ENCODE measurements at regions not wholly inside any gene's neighbourhood (a gene's known extent, or its start where the extent isn't known, plus 50 kb on each side); places are given as distances from the start of the nearest gene placed in this dataset.
"Not testable (repeated sequence)": the region's sequence is repeated elsewhere in the genome, so short reads cannot be mapped to it uniquely, and the experiment has no call there.

GRCh38 chr6:105560611-105561066 lies 157.8 kb upstream of the PREP start:
- DNase-seq, result no peak

GRCh38 chr6:105557291-105557690 lies 154.4 kb upstream of the PREP start:
- DNase-seq, result no peak

GRCh38 chr6:105553171-105553570 lies 150.3 kb upstream of the PREP start:
- DNase-seq, result no peak

- DNase-seq, result no peak
Measured at GRCh38 chr6:105550955-105551620, 148.2 kb upstream of the PREP start.

- no peak for DNase-seq
Measured at GRCh38 chr6:105546754-105547153, 143.9 kb upstream of the PREP start.

DNA sequence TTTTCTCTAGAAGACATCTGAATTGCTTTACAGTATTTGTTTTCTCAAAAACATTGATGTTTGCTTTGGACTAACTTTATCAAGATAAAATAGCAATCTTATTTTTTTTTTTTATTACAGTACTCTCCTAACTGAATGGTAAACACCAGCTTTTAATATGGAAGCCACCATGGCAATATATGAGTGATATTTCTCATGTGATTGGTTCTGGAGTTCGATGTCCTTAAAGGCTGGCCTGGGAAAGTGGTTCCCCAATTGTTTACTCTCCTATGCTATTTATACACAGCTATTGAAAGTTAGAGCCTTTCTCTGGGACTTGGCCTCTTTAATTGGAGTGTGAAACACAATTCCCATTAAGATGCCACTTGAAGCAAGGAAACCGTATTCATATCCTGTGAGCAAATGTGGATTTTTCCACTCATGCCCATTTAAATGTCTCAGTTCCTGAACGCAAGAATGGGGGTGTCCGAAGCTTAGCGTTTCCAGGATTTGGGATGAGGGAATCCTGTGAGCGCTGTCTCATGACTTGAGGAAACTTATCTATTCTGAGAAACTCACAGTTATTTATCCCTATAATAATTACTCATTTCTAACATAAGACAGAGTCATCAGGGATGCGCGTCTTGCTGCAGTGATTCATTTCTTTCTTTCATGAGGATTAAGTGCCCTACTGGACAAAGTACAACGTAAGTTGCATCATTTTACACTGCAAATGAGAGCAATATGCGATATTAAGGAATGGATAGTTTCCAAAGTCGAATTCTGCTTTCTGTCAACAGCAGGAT lies 143.3 kb upstream of the PREP start:
- no peak for DNase-seq

- DNase-seq, result no peak
Measured at GRCh38 chr6:105545228-105545920, 142.5 kb upstream of the PREP start.

- DNase-seq, result no peak
Measured at GRCh38 chr6:105539911-105540310, 137.0 kb upstream of the PREP start.

DNA sequence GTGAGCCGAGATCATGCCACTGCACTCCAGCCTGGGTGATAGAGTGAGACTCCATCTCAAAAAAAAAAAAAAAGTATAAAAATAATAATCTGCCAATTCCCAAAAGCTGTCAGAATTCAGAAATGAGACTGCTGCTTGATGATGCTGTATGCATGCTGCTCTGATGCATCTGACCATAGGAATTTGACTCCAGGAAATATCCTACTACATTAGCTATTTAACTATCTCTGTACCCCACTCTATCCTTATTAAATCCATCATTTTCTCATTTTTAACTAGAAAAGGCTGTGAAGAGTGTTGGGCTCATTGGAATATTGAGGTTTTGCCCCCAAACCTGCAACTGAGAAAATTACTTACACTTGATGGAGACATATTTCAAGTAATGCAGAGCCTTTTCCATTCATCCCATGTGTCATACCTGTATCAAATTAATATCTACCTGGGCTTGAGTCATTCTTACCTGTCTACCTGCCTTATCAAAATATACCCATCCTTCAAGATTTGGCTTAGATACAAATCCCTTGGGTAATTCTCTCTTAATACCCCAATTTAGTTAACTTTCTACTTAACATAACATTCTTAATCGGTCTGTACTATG lies 135.2 kb upstream of the PREP start:
- DNase-seq, result no peak

DNA sequence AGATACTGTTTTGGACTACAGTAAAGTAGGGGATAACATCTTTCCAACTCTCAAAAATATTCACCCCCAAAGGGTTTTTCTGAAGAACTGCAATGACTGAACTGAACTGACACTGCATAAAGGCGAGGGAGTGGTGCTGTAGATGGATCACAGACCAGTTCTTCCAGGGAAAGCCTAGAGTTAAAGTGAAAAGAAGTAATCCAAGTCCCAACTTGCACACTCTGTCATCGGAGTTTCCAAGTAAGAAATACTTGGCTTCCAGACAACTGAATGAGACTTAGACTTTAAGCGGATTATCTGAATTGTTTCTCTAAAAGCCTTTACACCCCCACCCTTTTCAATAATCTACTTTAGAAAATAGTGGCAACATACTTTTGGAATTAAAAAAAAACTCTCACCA lies 134.1 kb upstream of the PREP start:
- no peak for DNase-seq

DNA sequence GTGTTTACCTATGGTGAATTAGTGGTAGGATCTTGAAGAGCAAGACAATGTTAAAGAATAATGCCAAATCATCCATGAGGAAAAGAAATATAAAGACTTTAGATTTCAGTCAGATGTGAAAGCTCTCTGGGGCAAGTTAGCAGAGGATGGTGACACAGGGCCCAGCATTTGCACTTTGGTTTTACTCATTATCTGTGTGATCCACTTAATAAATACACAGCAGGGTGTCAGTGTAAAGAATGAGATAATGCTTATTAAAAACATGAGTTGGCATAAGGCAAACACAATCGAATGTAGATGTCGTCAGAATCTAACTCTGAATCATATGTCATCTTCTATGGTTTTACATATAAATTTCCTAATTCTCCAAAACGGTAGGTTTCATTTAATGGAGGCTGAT lies 130.4 kb upstream of the PREP start:
- no peak for DNase-seq

- DNase-seq, result no peak
Measured at GRCh38 chr6:105526225-105526872, 123.5 kb upstream of the PREP start.

DNA sequence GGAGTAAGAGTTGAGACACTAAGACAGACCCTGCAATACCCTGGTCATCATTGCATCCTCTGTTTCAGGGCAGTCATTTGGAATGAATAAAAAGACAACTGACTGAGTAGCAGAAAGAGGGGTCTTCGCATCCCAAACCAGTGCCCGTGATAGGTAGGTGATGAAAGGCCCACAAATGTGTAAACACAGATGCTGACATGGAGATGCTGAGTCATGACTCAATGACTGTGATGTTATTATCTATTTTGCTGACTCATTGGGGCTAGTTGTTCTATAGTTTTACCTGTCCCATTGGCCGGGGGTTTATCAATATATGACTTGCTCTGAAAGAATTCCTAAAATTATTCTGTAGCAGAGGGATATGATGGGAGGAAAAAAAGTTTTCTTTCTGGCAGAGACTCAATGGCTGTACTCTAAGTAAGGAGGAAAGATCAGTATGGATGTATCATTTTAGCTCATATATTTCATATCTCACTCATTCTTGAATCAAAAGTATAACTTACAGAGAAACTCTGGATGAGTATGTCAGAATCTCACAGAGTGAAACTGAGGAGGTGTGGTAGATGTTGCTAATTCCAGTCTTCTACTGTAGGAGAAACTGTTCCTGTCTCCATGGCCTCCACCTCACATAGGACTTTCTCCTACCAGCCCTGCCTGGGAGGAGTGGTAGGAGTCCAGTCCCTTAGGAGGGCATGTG lies 119.9 kb upstream of the PREP start:
- no peak for DNase-seq

DNA sequence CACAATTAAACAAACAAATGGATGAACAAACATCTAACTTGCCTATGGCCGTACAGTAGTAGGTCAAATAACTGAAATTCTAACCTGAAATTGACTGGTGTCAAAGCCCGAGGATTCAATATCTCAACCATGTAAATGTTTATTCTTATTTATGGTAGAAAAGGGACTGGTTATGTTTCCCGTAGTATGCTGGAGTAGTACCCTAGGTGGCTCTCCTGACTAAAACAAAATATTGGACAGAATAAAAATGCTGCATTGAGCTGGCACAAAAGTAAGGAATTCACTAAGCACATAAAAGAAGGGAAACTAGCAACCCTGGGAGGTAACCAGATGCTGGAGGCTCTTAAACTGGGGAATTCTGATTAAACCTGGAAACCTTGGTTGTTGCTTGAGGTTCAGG lies 117.1 kb upstream of the PREP start:
- no peak for DNase-seq

- not testable (repeated sequence) for DNase-seq
Measured at GRCh38 chr6:105518993-105519392, 116.1 kb upstream of the PREP start.

- no peak for DNase-seq
Measured at GRCh38 chr6:105515054-105515453, 112.2 kb upstream of the PREP start.

DNA sequence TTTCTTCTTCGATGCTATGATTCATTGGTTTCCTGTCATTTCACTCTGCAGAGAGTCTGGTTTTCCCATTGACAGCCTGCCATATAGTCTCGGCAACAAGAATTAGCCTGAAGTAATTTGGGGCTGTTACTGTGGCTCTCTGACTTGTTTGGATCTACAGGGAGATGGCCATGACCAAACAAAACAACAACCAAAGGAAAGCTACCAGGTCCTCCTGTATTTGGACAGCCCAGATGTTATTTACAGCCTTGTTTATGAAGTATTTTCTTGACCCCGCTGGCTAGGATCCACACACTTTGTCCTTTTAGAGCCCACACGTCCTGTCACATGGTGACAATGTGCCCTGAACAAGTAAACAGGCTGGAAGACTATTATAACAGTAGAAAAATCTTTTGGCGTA lies 111.4 kb upstream of the PREP start:
- DNase-seq, result no peak

- no peak for DNase-seq
Measured at GRCh38 chr6:105511639-105512038, 108.8 kb upstream of the PREP start.

- DNase-seq, result no peak
Measured at GRCh38 chr6:105510746-105511145, 107.9 kb upstream of the PREP start.

DNA sequence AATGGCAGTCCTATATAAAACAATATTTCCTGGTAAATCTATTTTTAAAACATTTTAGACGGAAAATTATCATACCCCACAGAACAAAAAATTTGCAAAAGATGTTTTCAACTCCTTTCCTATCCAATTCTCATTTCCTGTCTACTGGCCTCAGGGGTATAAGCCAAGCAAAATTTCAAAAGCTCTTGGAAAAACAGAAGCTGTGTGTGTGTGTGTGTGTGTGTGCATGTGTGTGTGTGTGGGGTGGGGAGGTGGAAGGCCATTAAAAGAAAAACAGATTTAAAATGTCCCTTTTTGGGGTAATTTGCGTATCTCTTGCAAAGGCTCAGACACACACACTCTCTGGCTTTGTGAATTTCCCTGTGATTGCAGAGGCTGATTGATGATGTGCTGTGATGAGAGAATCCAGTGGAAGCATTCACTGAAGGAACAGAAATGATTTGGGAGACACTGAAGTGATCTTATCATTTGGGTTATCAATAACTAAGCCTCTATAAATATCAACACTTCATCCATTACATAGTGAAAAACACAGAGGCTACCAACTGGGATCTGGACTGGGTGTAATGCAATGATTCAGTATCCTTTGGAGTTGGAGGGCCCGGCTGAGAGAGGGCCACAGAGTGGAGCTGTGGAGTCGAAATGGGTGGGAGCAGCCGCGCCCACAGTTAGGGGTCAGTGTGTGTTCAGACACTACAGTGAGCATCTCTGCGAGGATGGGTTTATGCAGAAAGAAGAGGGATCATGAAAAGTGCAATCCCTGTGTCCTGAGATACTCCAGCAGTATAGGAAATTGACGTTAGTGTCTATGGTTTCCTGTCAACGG lies 106.8 kb upstream of the PREP start:
- DNase-seq, result no peak

- DNase-seq, result no peak
Measured at GRCh38 chr6:105507811-105508210, 104.9 kb upstream of the PREP start.

All from activated CD8-positive, alpha-beta memory T cell treated with anti-CD3 and anti-CD28 coated beads, Interleukin-2, amount 50 U/mL, for 4 hours (primary cell).